Thyroid gland (tissue), 4 donors: ENCODE measurements at regions not wholly inside any gene's neighbourhood (a gene's known extent, or its start where the extent isn't known, plus 50 kb on each side); places are given as distances from the start of the nearest gene placed in this dataset.
"Not testable (repeated sequence)": the region's sequence is repeated elsewhere in the genome, so short reads cannot be mapped to it uniquely, and the experiment has no call there.

Experiments
- DNase-seq, 2 donors: peaks; one replicate each; pipeline ENCODE4 v3.0.0-alpha.2; 2019
- H3K27ac ChIP-seq, 3 donors: fragments of 200-600 bp; sonication (generic); 1 replicate in 2 of 3; 2 replicates in 1 of 3; pipeline ENCODE4 v1.5.1; 2016 to 2019; ENCODE audit warnings: mild to moderate bottlenecking in 1 of 3, moderate library complexity in 1 of 3
- H3K27me3 ChIP-seq: fragments of 200-600 bp; sonication (generic); one replicate; pipeline ENCODE4 v1.5.1; 2019
- H3K36me3 ChIP-seq, 2 donors: fragments of 200-600 bp; sonication (generic); one replicate each; pipeline ENCODE4 v1.5.1; 2016 to 2019
- H3K4me1 ChIP-seq, 2 donors: fragments of 200-600 bp; sonication (generic); one replicate each; pipeline ENCODE4 v1.5.1; 2017 to 2019
- H3K4me3 ChIP-seq, 3 donors: fragments of 200-600 bp; sonication (generic); replicated peaks in 1 of 3; 1 replicate in 2 of 3; 2 replicates in 1 of 3; pipeline ENCODE4 v1.5.1; 2016; ENCODE audit warnings: mild to moderate bottlenecking in 1 of 3
- H3K9me3 ChIP-seq: fragments of 200-600 bp; sonication (generic); one replicate; pipeline ENCODE4 v1.5.1; 2017
- CTCF ChIP-seq, 6 experiments: fragments of 200-600 bp in 3 of 6; fragments of 450-650 bp in 3 of 6; sonication (generic) in 3 of 6; IDR thresholded peaks; one replicate each; pipeline ENCODE4 v1.5.1; 2016 to 2019; ENCODE audit warnings: antibody characterized with exemption in 6 of 6, mild to moderate bottlenecking in 2 of 6, inconsistent platforms in 1 of 6, moderate library complexity in 1 of 6
- POLR2A ChIP-seq, 2 donors: fragments of 450-650 bp; IDR thresholded peaks; one replicate each; pipeline ENCODE4 v1.6.1; 2017; ENCODE audit warnings: antibody characterized with exemption in 2 of 2, mild to moderate bottlenecking in 2 of 2, moderate library complexity in 1 of 2
- WGBS, 2 donors: methylation state at CpG; one replicate each; pipeline ENCODE4 v1.1.5; 2017; 5-methylcytosine and 5-hydroxymethylcytosine counted together
- intact Hi-C: fragments of 100-400 bp; cut with DNase I; formaldehyde crosslinking; loops from one replicate; pipeline ENCODE4 v1.15.1; 2023

- DNase-seq = no peak
- H3K9me3 ChIP-seq = no peaks in the 10 kb centered on the region
- H3K36me3 ChIP-seq = no peaks in the 10 kb centered on the region
- H3K27me3 ChIP-seq = no peaks in the 10 kb centered on the region
- H3K4me3 ChIP-seq = no peak overlapping the region
- H3K27ac ChIP-seq = no peak overlapping the region
- no peaks in the 10 kb centered on the region for H3K4me1 ChIP-seq
- WGBS, 2 donors = 92 to 96% methylated on average over 2 of the region's 2 CpGs
- no peak for TF ChIP-seq POLR2A (IDR thresholded peaks at IDR 0.05)
- no peak for TF ChIP-seq CTCF (IDR thresholded peaks at IDR 0.05)
- intact Hi-C loops = no loop called here
Observed at GRCh38 chr1:166590161-166590560, 249.1 kb upstream of the POGK start.

GRCh38 chr1:166594646-166595045, 244.6 kb upstream of the POGK start:
- TF ChIP-seq CTCF (IDR thresholded peaks at IDR 0.05) (no peak), POLR2A (IDR thresholded peaks at IDR 0.05) (no peak)
- intact Hi-C loops = no loop called here
- Histone ChIP-seq H3K27me3 (no peaks in the 10 kb centered on the region), H3K4me3 (no peak overlapping the region), H3K36me3 (no peaks in the 10 kb centered on the region), H3K27ac (no peak overlapping the region), H3K4me1 (no peaks in the 10 kb centered on the region), H3K9me3 (no peaks in the 10 kb centered on the region)
- no peak for DNase-seq
- 89 to 96% methylated on average over 3 of the region's 3 CpGs for WGBS, 2 donors

GRCh38 chr1:166597516-166597915, 241.8 kb upstream of the POGK start:
- Histone ChIP-seq H3K36me3 (no peaks in the 10 kb centered on the region), H3K4me3 (no peak overlapping the region), H3K9me3 (no peaks in the 10 kb centered on the region), H3K27ac (no peak overlapping the region), H3K4me1 (no peaks in the 10 kb centered on the region), H3K27me3 (no peaks in the 10 kb centered on the region)
- intact Hi-C loops = no loop called here
- DNase-seq = no peak
- no peak for TF ChIP-seq POLR2A (IDR thresholded peaks at IDR 0.05)
- TF ChIP-seq CTCF (IDR thresholded peaks at IDR 0.05) = no peak

GRCh38 chr1:166600574-166600973, 238.7 kb upstream of the POGK start:
- Histone ChIP-seq H3K27ac (no peak overlapping the region), H3K36me3 (no peaks in the 10 kb centered on the region), H3K27me3 (no peaks in the 10 kb centered on the region), H3K4me1 (no peaks in the 10 kb centered on the region), H3K9me3 (no peaks in the 10 kb centered on the region), H3K4me3 (no peak overlapping the region)
- intact Hi-C loops = no loop called here
- TF ChIP-seq CTCF (IDR thresholded peaks at IDR 0.05) (no peak), POLR2A (IDR thresholded peaks at IDR 0.05) (no peak)
- WGBS, 2 donors = 29 to 55% methylated on average over 1 of the region's 1 CpG
- DNase-seq = no peak

GRCh38 chr1:166601650-166602278, 237.5 kb upstream of the POGK start:
- no peak overlapping the region for H3K27ac ChIP-seq
- H3K27me3 ChIP-seq = no peaks in the 10 kb centered on the region
- 67% methylated on average over 5 of the region's 5 CpGs for WGBS, 2 donors
- TF ChIP-seq POLR2A (IDR thresholded peaks at IDR 0.05) (no peak), CTCF (IDR thresholded peaks at IDR 0.05) (no peak)
- no peaks in the 10 kb centered on the region for H3K36me3 ChIP-seq
- H3K9me3 ChIP-seq = no peaks in the 10 kb centered on the region
- no peak overlapping the region for H3K4me3 ChIP-seq
- intact Hi-C loops = no loop called here
- H3K4me1 ChIP-seq = no peaks in the 10 kb centered on the region
- DNase-seq = no peak

- DNase-seq, H3K4me3 ChIP-seq, H3K4me1 ChIP-seq, H3K27me3 ChIP-seq, intact Hi-C loops, H3K9me3 ChIP-seq, H3K27ac ChIP-seq, H3K36me3 ChIP-seq: not testable (repeated sequence)
- 81 to 87% methylated on average over 3 of the region's 3 CpGs for WGBS, 2 donors
Observed at GRCh38 chr1:166602801-166603200, 236.5 kb upstream of the POGK start.
